ENCODE measurements at regions not wholly inside any gene's neighbourhood (a gene's known extent, or its start where the extent isn't known, plus 50 kb on each side); places are given as distances from the start of the nearest gene placed in this dataset.
"Not testable (repeated sequence)": the region's sequence is repeated elsewhere in the genome, so short reads cannot be mapped to it uniquely, and the experiment has no call there.

DNA sequence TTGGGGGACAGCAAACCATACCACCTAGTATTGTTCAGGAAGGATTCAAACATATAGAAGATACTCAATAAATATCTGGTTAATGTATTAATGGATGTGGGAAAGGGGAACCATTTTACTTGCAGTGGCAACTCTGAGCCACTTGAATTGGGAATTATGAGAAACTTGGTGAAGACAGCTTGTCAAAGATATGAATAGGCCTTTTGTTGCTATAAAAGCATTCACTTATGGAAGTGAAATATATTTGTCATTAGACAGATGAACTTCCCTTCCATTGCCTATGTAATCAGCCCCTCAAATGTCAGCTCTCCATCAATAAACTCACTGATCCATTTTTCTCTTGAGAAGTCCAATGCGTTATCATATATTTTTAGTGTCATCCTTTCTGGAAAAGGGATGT lies 56.1 kb downstream of the GPR85 start:
- no peak for DNase-seq (ENCODE audit: low read depth)

DNA sequence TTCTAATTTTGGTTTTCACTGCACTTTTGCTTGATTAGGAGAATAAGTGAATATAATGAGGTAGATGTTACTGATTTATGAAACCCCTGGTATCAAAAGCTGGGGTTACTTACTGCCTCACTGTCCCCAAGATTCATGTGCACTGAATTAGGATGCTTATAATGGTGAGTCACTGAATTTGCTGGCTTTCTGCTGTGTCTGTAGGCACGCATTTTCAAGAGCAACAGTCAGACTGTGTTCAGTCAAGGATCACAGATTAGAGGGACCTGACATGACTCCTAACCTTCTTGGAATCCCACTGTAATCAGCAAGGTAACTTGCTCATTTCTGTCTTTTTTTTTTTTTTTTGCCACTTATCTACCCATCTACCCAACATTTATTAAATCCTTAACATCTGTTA lies 59.7 kb downstream of the GPR85 start:
- DNase-seq (ENCODE audit: low read depth), result no peak

DNA sequence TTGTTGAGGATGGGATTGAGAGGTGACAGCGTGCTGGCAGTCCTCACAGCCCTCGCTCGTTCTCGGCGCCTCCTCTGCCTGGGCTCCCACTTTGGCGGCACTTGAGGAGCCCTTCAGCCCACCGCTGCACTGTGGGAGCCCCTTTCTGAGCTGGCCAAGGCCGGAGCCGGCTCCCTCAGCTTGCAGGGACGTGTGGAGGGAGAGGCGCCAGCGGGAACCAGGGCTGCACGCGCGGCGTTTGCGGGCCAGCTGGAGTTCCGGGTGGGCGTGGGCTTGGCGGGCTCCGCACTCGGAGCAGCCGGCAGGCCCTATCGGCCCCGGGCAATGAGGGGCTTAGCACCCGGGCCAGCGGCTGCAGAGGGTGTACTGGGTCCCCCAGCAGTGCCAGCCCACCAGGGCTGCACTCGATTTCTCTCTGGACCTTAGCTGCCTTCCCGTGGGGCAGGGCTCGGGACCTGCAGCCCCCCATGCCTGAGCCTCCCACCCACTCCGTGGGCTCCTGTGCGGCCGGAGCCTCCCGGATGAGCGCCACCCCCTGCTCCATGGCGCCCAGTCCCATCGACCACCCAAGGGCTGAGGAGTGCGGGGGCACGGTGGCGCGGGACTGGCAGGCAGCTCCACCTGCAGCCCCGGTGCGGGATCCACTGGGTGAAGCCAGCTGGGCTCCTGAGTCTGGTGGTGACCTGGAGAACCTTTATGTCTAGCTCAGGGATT lies 69.3 kb downstream of the GPR85 start:
- DNase-seq (ENCODE audit: low read depth), result not testable (repeated sequence)

DNA sequence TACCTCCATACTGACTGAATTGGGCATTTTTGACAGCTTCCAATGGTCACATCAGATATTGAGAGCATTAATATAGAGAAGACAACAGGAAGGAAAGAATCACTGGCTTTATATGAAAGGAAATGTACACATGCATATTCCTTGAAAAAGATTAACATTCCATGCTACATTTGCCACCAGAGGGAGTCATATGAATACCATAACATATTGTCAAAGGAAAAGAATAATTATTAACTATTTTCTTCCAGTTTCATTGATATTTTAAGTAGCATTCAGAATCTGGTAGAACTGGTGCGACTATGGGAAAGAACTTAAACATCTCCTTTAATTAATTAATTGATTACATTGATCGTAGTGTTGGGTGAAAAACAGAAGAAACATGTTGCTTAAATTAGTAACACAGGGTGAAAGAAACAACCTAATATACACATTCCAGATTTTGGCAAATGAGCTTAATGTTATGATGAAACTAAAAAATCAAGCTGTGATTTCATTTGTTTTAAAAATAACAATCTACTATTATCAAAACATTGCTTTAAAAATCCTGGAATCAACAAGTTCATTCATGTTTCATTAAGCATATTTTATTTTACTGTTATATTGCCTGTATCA lies 71.5 kb downstream of the GPR85 start:
- peak; percentile 9 for DNase-seq (ENCODE audit: low read depth)

DNA sequence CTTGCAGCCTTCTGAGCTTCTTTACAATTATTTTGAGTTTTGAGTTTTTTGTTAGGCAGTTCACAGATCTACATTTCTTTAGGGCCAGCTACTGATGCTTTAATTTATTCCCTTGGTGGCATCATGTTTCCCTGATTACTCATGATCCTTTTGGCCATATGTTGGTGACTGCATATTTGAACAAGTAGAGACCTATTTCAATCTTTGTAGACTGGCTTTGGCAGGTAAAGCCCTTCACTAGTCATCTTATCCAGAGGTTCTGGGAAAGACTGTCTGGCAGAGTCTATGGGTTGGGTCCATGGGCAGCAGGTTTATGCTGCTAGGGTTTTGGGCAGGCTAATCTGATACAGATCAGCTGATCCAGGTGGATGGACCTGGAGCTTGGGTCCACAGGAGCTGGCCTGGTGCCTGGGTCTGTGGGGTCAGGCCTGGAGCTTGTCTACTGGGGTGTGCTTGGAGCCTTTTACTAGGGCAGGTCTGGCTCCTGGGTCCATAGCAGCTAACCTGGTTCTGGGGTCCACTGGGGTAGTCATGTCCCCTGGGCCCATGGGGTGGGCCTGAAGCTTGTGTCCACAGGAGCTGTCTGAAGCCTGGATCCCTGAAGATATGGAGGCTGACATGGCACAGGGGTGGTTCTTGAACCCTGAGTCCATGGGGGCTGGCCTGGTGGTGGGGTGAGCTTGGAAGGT lies 72.7 kb downstream of the GPR85 start:
- DNase-seq (ENCODE audit: low read depth), result no peak

DNA sequence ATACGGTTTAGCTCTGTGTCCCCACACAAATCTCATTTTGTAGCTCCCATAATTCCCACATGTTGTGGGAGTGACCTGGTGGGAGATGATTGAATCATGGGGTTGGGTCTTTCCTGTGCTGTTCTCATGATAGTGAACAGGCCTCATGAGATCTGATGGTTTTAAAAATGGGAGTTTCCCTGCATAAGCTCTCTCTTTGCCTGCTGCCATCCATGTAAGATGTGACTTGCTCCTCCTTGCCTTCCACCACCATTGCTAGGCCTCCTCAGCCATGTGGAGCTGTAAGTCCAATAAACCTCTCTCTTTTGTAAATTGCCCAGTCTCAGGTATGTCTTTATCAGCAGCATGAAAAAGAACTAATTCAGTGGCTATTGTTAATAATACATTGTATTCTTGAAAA lies 73.8 kb downstream of the GPR85 start:
- not testable (repeated sequence) for DNase-seq (ENCODE audit: low read depth)

DNA sequence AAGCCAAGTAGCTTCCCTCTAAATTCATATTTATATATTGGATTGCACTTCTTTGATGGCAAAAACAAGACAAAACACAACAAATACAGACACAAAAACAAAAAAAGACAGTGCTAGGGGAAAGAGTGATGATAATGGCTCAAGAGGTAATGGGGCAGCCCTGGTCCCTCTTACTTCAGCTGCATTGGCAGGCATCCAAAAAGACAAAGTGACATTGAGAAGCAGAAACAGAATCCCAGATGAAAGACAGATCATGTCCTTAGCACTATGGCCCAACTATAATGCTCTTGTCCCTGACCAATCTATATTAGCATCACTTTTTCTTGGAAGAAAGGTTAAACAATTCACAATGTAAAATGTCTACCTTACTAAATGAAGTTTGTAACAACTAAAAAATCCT lies 76.2 kb downstream of the GPR85 start:
- DNase-seq (ENCODE audit: low read depth), result no peak

DNA sequence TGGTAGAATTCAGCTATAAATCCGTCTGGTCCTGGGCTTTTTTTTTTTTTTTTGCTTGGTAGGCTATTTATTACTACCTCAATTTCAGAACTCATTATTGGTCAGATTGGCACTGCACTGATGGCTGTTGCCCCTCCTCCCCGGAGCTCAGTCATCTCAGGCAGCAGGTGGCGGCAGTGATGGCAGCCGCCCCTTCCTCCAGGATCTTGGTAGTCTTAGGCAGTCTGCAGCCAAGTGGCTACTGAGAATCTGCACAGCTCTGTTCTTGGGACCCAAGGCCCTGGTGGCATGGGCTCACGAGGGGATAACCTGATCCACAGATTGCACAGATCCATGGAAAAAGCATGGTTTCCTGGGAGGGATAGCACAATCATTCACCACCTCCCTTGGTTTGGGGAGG lies 77.9 kb downstream of the GPR85 start:
- DNase-seq (ENCODE audit: low read depth), result no peak

DNA sequence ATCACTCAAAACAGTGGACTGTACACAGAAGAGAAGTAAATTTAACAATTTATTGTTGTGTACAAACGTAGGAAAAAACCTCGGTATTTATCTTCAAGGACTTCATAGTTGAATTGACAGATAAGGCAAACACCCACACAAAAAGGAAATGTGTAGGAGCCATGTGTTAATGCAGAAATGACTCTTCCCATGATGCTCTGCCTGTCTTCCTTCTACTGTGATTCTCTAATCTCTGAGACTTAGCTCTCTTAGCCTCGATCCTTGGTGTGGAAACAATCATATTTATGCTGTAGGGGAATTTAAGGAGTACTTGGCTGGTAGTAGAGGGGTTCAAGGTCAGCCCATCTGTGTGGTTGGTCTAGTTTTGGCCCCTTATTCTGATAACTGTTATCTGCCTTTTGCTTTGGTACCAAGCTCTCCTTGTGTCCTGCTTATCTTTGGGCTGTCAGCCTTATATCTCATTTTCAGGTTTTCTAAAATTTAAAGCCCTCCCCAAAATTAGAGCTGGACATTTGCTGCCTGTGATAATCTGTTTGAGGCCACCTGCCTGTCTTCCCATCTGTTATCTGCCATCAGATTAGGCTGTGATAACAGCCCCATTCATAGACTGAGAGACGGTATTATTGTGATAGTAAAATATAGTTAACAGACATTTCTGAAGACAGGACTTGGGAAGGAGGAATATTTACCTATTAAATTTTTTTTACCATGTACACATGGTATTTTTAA lies 81.7 kb downstream of the GPR85 start:
- DNase-seq (ENCODE audit: low read depth), result no peak

DNA sequence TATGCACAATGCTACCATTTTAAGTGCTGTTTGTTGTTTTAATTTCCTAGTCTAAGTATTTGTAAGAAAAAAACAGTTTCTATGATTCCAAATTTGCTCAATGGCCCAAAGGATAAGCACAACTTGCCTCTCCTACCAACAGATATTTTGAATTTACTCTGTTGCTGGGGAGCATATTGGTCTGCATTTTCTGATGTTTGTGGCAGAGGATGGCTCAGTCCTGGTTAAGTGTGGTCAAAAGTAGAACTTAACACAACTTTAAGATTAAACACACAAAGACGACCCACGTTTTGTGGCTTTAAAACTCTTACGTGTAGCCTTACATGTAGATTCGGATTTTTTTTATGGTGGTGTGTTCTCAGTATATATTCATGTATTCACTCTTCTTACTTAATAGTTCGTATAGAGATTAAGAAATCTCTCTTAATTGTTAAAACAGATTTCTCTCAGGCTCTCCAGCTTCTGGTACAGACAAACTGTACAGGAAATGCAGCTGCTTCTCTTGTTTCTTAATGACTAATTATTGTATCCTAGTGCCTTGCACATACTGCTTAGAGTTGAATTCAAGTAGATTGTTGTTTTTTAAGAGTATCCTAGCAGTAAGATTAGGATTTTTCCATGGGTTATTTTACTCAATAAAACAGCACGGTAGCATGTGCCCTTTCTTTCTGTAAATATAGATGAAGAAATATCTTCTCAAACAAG lies 86.2 kb downstream of the GPR85 start:
- DNase-seq (ENCODE audit: low read depth), result no peak

DNA sequence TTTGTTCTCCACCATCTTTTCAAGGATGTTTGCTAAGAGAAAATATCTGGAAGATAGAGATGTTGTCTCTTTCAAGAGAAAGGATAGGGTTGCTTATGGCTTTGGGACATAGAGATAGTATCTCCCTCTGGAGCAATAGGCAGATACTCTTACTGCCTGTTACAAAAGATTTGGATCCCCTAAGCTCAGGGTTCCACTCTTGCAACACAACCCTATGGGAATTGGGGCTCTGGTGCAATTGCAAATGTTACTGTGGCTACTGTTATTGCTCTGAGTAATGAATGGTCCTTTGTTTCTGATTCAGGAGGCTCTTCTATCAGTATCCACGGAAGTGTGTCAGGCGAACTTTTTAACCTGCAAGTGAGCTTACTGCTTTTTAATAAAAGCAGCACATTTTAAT lies 88.8 kb downstream of the GPR85 start:
- DNase-seq (ENCODE audit: low read depth), result no peak

DNA sequence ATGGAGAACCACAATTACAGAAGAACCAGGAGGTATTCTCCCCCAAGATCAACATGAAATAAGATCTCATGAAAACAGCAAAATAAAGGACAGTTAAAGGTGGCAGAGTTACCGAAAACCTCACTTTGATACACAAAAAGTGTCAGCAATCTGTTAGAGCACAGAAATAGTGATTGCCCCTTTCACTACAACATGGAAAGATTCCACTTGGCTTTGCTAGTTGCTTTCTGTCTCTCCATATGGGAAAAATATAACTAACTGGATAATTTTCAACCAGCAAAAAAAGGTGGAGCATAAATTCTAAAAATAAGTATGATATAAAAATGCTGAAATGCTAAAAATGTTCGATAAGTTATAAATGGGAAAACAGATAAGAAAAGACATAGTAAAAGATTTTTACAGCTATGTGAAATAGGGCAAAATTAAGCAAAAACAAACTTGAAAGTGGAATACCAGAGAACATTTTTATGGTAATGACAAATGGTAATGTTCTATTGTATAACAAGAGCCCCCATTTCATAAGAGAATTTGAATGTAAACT lies 90.2 kb downstream of the GPR85 start:
- no peak for DNase-seq (ENCODE audit: low read depth)

DNA sequence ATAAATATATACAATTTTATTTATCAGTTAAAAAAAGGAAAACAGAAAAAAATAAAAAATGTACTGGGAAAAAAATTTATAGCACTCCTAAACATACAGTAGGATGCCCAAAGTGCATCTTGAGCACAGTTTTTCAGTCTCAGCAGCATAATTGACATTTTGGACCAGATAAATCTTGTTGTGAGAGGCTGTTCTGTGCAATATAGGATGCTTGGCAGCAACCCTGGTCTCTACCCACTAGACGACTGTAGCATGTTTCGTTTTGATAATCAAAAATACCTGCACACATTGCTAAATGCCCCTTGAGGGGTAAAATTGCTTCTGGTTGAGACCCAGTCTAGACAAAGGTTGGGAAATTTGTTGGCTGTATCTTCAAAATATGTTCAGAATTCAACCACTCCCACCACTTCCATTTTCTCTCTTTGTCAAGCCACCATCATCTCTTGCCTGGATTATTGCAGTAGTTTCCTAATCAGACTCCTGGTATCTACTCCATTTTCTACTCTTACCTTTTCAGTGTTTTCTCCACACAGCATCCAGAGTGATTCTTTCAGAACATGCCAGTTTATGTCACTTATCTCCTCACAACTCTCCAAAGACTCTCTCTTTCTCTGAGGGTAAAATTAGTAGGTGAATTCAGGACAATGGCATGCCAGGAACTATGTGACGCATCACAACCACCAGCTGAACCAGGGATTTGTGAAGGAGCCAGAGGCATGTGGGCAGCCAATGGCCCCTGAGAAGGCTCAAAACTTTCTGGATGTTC lies 91.4 kb downstream of the GPR85 start:
- DNase-seq (ENCODE audit: low read depth), result no peak

DNA sequence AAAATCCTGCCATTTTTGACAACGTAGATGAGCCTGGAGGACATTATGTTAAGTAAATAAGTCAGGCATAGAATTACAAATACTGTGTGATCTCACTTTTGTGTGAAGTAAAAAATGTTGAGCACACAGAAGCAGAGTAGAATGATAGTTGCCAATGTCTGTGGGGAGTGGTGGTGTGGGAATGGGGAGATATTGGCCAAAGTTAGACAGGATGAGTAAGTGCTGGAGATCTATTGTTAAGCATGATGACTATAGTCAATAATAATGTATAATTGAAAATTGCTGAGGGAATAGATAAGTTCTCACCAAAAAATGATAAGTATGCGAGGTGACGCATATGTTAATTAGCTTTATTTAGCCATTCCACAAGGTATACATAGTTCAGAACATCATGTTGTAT lies 92.0 kb downstream of the GPR85 start:
- DNase-seq (ENCODE audit: low read depth), result no peak

DNA sequence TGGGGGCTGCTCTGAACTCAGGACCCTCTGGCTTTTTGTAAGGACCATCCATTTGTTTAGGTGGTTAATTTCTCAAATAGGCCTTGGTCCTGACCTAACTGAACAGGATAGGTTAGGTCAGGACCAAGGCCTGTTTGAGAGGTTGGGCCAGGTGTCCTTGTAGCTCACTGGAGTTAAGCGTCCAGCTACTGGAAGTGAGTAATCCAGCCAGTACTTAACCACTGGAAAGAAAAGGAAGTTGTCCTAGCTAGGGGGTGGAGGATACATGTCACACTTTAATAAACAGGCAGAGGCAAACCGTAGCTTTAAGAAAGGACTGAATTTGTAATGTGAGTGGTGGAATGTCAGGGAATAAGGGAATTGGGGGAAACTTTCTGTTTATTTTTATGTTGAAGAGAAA lies 96.0 kb downstream of the GPR85 start:
- DNase-seq (ENCODE audit: low read depth), result no peak

DNA sequence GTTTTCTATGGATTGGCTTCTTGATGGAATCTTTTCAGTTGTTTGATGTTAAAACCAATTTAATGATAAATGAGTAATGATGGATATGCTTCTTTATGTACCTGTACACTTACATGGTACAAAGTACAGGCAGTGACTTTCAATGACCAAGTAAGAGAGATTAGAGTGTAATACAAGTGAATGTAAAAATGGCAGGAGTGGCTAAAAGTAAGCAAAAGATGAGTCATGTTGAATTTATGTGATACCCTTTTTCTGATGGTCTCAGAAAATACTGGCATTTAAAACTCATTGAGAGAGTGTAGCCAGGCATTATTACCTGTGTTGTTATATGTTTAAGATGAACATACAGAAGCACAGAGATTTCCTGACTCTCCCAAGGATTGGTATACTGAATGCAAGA lies 97.1 kb downstream of the GPR85 start:
- no peak for DNase-seq (ENCODE audit: low read depth)

DNA sequence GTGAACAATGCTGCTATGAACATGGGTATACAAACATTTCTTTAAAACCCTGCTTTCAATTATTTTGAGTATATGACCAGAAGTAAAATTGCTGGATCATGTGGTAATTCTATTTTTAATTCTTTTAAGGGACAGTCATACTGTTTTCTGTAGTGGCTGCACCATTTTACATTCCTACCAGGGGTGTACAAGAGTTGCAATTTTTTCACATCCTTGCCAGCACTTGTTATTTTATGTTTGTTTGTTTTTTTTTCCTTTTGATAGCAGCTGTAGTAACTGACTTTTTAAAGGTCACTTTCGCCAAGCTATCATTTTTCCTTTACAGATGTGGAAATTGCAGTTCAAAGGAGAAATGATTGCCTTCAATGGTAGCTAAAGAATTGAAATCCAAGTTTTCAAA lies 99.5 kb downstream of the GPR85 start:
- DNase-seq (ENCODE audit: low read depth), result no peak

DNA sequence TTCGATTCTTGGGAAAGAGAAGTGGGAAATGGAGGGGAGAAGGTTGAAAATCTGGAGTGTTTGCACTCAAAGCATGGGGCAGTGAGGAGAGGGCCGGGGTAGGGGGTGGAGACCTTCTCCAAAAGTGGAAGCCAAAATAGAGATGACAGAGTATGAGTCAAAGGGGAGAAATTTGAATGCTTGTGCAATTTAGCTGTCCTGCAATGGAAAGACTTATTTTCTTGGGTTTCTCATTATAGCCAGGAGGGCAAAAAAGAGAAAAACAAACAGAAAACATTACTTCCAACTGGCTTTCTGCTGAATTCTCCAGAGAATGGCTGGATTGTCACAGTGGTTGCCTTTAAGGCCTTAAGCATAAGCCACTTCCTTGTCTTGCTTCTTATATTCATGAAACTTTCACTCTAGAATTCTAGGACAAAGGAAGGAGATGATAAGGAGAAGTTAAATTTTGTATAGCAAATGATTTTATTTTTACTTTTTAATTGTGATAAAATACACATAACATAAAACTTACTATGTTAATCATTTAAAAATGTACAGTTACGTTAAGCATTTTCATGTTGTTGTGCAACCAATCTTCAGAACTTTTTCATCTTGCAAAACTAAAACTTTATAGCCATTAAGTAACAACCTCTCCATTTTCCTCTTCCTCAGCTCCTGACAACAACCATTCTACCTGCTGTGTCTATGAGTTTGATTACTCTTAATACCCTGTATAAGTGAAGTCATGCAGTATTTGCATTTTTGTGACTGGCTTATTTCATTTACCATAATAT lies 100.2 kb downstream of the GPR85 start:
- DNase-seq (ENCODE audit: low read depth), result no peak

DNA sequence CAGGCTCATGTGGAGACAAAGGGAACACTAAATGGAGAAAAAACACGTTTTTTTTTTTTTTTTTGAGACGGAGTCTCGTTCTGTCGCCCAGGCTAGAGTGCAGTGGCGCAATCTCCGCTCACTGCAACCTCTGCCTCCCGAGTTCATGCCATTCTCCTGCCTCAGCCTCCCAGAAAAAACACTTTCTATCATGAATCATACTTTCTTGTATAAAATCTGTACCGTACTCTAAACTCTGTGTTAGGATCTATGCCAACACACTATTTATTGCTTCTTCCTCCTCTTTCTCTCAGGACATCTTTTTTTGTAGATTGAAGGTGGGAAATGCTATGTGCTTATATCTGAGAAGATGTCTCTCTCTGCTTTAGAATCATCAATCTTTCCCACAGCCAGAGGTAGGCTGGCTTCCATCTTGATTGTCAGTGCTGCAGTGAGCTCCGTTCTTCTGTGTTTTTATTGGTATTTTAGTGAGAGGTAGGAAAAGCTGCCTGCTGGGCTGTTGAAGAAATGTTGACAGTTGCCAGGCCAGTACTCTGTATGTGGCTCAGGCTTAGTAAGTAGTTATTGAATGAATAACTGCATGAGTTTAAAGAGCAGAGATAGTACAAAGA lies 101.1 kb downstream of the GPR85 start:
- DNase-seq (ENCODE audit: low read depth), result no peak

Data from forelimb muscle (tissue), 1 donor.